ENCODE measurements at regions not wholly inside any gene's neighbourhood (a gene's known extent, or its start where the extent isn't known, plus 50 kb on each side); places are given as distances from the start of the nearest gene placed in this dataset.

DNA sequence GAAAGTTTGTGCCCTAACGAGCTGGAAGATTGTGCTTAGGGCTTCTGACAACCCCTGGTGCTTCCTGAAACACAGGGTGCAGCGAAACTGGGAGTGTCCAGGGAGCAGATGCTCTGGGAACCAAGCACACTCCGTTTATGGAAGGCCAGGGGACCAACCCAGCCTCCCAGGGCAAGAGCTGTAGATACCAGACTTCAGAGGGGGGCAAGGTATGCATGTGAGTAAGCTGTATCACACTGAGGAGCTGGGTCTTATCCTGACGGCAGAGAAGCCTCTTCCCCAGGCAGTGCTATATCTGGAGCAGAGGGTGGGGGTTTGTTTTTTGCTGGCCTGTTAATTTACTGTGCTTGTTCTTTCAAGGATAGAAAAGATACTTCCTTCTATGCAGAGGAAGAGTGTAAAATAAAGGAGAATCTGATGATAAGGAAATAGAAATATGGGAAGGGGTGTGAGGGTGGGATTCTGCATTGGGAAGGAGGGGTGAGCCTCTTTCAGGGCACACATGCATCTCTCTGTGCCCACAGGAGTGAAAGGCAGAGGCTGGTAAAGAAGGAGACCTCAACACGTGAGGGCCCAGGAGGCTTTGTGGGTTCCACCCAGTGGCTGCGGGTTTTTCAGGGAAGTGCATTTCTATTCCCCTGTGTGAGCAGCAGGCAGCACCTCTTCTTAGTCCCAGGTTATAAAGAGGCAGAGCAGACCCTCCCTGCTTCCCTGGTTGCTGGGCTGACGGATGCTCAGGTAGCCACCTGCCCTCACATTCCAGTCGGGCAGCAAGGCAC is 314.1 kb downstream of the TCERG1L start:
- no peak for DNase-seq

DNA sequence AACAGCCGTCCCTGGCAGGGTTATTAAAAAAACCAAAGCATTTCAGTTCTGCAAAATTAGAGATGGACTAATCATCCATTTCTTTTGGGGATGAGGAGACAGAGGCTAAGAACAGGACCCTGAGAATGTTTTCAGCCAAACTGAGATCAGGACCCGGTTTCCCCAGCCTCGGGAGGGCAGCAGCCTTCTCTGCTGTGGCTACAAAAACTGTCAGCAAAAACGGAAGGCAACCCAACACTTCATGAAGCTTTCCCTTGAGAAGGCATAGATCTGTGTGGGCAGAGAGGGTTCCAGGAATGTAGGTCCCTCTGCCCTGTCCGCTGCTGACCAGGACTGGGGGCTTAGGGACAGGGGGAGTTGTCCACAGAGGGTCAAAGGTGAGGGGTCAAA is 313.5 kb downstream of the TCERG1L start:
- no peak for DNase-seq

DNA sequence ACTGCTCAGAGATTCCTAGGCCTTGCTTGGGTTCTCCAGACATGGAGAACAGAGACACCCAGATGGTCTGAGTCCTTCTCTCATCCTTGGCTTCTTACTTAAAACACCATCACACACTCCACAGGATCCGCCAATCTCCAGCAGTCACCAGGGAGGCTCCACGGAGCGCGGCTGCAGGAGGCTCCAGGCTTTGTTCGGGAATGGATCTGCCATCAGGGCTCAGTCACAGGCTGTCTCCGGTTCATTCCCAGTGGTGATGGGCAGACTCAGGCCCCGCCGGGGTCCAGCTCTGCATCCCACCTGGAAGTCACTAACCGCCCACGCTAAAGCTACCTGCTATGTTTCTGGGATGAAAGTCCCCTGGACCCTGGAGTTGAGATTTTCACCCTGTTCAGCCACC is 312.9 kb downstream of the TCERG1L start:
- no peak for DNase-seq

DNA sequence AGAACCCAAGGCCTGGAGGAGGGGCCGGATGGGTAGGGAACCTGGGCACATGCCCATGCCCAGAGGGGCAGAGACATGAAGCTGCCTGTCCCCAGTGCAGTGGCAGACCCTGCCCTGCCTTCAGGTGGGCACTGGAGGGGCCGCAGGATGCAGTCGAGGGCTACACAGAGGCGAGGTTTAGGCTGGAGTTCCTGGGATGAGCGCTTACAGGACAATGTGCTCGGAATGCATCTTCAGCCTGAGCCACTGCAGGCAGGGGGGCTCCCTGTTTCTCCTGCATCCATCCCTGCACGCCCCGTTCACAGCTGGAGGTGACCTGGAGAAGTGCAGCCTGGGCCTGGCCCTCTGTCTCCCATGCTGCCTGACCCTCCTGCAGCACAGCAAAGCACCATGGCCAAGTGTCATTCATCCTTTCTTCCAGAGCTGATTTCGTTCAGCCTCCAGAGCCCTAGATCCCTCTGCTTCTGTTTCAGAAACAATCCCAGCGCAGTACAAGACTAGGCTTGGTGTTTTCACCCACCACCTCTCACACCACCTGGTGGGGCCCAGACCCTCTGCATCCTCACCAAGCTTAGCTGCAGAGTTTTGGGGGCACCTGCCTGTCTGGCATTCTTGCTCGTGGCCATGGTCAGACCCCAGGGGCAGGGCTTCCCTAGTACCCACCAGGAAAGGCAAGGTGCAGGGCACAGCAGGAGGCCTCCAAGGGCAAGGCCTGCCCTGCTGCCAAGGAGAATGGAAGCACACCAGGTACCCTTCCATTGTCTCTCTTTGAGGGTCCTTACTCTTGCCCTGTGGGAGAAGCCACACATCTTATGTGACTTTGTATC is 311.9 kb downstream of the TCERG1L start:
- no peak for DNase-seq

DNA sequence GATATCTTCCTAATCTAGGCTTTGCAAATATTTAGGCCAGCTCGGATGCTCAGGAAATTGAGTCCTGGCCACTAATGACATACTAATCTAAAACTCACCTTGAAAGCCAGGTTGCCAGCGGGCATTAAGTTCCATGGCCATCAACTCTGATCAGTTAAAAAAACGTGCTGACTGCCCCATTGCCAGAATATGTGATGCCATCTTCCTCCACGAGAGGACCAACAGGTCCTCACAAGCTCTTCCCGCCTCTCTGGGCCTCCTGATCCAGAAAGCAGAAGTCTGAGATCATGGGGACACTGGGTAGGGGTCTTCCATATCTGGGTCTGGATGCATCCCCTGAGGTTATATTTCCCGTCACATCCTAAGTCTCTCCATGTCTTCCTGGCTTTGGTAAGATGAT is 311.3 kb downstream of the TCERG1L start:
- DNase-seq, result no peak

DNA sequence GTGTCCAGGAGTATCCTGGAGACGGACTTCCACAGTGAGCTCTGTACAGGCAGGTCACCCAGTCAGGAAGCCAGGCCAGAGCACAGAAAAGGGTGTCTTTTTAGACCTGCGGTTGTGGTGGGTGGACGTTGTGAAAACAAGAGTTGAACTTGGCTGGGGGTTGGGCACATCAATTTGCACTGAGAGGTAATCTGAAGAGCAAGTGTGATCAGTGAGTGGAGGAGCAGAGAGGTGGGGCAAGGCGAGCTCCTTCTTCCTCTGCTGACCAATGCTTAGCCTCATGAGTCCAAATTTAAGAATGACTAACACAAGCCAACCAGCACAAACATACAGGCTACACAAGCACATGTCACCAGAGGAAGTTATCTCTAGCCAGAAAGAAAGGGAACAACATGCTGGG is 310.8 kb downstream of the TCERG1L start:
- no peak for DNase-seq

DNA sequence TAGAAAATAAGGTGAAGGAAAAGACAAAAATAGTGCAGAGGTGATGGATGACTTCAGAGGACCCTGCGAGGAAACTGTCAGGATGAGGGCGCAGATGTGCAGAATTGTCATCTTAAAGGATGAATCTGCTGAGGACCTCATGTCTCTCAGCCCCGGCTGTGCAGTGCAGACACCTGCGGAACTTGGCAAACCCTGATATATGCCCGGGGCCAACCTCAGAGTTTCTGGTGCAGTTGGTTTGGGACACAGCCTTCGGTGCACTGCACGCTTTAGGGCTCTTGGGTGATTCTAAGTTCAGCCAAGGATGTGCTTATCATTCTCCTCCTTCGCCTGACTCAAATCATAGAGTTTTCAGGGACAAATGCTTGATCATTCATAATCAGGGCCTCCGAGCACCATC is 310.1 kb downstream of the TCERG1L start:
- no peak for DNase-seq

DNA sequence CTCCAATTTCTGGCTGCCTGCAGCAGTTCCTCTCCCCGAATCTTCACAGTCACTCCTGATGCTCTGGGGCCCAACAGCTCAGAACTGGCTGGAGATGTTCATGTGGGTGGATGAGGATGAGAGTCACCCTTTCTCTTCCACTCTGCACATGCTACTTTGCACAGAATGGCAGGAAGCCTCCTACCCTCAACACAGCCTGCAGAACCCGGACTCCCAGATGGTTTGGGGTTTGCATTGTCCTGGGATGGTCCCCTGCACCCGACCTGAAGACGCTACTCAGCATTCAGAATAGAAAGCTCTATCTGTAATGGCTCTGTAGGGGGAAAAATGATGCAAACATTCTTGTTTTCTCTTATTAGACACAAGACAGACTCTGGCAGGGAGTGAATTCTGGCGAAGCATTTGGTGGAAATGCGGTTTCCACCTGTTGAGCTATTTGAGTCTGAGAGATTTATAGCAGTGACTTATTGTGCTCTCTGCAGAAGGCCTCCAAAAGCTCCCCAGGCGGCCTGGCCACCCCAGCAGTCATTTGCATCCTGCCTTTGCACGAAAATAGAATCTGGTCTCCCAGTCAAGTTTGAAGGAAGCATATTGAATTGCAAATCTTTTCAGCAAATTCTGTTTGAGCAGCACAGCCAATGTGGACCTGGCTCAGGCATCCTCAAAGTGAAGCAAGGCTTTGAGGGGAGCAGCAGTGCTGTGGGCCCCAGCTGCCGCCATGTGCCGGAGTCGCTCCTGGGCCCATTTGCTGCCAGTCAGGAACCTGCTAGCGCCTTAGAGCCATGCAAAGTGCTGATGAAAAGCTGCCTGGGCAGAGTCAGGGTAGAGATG is 309.3 kb downstream of the TCERG1L start:
- peak; percentile 19 to 69 (median 30) for DNase-seq

DNA sequence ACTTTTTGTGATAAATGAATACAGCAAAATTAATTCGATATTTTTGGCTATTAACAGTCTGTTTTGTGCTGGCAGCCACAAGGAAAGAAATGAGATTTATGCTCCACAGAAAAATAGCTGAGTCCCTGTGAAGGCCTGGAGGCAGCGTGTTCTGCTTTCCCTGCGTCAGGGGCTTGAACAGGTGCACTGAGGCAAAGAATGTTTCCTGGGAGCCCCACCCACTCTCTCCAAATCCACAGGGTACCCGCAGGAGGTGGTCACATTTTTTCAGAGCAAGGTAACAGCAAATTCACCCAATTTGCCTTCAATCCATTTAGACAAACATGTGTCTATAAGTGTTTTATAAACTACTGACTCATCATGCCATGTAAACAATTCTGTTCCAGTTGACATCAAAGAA is 308.1 kb downstream of the TCERG1L start:
- no peak for DNase-seq

DNA sequence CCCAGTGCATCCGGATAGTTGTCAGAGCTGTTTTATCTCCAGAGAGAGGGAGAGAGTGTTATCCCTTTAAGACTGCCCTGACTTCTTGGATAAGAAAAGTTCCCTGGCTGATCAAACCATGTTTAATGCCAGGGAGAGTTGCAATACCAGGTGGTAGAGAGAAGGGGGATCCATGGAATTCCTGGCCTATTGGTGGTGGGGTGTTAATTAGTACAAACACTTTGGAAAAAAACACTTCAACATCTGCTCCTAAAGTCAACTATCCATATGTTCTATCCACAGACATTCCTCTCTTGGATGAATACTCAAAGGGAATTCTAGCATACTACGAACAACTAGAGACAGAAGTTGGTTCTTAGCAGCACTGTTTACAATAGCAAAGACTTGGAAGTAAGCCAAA is 307.2 kb downstream of the TCERG1L start:
- no peak for DNase-seq

DNA sequence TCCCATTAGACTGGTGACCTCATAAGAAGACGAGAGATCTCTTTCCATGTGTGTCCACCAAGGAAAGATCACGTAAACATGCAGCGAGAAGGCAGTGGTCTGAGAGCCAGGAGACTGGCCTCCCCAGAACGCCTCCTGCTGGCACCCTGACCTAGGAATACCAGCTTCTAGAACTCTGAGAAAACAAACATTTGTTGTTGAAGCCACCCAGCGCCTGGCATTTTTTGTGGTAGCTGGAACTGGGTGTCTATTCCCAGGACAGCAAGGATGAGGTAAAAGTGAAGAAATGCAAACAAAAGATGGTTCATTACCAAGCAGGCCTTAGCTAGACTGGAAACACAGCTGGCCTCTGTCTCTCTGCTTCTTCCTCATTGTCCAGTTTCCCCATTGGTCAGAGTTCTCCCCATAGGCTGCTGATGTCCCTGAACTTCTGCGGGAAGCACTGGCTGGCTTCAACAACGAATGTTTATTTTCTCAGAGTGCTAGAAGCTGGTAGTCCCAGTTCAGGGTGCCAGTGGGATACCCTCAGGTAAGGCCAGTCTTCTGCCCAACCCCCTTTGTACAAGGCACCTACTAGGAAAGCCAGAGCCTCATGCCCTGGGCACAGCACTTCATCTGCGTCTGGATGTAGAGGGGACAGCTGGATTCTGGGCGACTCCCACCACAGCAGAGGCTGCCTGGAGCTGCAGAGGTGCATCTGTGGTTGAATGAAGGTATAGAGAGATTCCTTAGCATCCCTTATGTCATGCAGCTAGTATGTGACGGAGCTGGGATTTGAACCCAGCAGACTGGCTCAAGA is 304.9 kb downstream of the TCERG1L start:
- no peak for DNase-seq

DNA sequence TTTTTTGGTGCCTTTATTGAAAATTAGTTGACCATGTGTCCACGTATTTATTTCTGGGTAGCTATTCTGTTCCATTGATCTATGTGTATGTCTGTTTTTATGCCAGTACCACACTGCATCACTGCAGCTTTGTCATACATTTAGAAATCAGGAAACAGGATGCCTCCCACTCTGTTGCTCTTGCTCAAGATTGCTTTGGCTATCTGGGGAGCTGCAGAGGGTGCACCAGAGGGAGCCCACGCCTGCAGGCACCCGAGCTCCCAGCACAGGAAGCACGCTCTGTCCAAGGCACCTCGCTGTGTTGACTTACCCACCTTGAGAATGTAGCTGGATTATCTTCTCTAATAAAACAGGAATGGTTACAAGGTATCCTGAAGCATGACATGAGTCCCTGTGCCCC is 301.7 kb downstream of the TCERG1L start:
- DNase-seq, result no peak

DNA sequence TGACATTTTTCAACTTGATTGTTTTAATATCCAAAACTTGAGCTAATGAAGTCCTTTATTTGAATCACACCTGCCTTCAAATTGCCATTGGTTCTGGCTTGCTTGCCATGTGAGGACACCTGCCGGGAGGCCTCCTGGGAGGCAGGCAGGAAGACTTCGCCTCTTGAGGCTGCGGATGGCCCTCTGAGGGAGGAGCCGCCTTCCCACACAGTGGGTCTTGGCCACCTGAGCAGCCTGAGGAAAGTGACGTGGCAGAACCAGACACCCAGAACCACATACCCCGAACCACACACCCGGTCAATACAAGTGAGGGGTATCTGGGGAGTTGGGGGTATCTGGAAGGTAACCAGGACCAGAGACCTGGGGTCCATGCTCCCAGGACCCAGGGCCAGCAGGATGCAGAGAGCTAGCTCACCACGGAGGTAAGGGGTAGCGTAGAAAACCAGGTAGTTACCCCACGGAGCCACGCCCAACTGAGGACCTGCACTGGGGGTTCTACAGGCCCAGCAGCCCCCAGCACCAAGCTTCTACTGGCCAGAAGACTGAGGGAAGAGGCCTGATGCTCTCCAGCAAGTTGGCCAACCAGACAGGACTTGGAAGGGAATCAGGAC is 300.5 kb downstream of the TCERG1L start:
- DNase-seq, result no peak

DNA sequence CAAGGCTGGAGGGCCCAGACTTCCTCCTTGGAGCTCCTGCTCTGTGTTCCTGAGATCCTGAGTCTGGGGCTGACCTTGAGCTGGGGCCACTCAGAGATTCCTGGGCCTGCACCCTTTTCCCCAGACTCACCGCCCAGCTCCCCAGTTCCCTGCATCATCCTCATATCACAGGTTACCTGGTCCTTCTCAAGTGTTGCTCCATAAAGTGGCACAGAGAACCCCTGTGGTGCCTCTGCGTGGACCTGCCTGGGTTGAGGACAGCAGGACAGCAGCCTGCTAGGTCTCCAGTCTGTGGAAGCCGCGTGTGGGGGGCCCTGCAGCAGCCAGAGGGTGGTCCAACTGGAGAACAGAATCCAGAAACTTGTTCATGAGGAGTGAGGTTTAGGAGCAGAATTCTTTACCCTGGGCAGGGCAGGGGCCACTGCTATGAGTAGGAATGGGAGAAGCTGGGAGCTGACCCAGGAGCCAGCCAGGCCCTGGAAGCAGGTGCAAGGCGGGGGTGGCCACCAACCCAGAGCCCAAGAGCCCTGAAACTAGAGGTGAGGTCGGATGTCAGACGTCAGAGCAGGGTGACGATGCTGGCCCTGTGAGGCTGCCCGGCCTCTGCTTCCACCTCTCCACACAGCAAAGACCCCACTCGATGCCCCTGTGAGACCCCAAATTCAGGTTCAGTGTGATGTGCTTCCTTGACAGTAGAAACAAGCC is 299.4 kb downstream of the TCERG1L start:
- no peak for DNase-seq

DNA sequence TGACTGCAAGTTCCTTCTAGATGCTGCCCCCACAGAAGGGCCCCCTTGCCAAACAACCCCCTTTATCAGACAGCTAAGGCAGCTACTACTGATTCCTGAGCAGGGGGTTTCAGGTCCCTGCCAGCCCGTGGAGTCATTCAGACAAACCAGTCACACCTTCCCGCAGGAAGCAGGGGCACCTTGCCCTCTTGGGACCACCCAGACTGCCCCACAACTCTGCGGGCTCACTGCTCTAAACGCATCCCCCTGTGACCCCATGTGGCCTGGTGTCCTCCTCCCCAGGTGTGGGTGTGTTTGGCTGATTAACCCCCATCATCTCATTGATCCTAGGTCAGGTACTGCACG is 298.9 kb downstream of the TCERG1L start:
- DNase-seq, result no peak

DNA sequence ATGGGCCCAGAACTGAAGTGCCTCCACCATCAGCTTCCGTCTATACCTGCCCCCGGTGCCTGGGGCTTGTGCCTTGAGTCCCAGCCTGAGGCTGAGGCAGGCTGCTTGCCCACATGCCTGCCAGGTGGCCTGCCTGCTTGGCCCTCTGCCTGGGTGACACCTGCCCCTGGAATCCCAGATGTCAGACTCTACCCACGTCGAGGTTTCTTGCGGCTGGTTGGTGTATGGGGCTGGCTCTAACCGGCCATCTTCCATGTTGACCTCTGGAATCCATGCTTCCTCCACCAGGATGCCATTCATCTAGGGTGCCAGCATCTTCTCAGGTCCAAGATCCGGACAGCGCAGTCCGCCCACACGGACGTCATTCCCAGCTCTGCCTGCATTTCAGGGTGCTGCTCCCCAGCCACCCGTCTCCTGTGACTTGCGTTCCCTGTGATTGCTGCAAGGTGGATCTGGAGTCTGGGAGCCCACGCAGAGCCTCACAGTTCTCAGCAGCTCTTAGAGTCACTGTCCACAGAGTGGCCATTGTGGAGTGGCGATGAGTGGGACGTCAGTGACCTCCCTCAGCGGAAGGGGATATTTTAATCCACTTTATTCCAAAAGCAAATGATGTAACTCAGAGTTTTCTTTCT is 298.1 kb downstream of the TCERG1L start:
- DNase-seq, result no peak

DNA sequence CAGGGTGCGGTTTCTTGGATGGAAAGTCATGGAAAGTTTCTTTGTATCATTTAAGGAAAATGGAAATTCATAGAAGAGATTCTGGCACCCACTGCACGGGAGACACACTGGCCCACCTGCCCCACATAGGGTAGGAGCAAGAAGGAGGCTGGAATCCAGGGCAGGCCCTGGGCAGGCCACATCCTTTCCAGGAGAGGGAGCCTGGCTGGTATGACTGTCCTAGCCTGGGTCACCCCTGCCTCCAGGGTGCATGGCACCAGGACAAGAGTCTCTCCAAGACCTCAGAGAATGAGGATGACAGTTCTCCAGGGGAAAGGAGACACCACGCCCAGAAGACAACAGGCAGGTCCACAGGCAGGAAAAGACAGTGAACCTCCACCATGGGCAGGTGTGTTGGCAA is 297.2 kb downstream of the TCERG1L start:
- DNase-seq, result no peak

DNA sequence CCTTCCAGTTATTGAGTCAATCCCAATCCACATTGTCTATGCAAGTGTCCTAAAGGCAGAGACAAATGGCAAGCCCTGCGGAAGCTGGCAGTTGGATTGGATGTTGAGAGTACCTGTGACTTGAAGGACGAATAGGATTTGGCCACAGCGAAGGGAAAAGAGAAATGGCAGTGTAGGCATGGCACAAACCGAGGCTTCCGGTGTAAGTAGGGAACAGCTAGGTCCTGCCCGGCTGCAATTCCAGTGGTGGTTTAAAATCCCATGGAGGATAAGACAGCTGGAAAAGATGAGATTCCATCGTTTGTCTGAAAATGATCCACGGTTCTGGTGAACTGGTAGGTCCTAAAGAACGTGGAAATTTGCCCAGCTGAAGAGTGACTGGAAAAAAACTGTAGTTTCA is 296.2 kb downstream of the TCERG1L start:
- no peak for DNase-seq

DNA sequence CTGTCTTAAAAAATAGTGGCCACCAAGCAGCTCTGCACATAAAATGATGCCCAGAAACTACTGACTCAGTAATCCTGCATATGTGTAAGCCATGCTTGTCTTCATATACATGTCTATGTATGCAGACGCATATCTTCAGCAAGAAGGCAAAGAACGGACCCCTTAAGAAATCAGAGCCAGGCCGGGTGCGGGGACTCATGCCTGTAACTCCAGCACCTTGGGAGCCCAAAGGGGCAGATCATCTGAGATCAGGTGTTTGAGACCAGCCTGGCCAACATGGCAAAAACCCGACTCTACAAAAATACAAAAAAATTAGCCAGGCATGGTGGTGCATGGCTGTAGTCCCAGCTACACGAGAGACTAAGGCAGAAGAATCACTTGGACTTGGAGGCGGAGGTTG is 295.0 kb downstream of the TCERG1L start:
- no peak for DNase-seq

Data from muscle of back (tissue), 3 donors.